WI38 (cell line): ENCODE measurements at regions not wholly inside any gene's neighbourhood (a gene's known extent, or its start where the extent isn't known, plus 50 kb on each side); places are given as distances from the start of the nearest gene placed in this dataset.
"Not testable (repeated sequence)": the region's sequence is repeated elsewhere in the genome, so short reads cannot be mapped to it uniquely, and the experiment has no call there.

Experiments used
- H3K4me3 ChIP-seq: 2 replicates; pipeline ENCODE4 v1.5.1; 2011; ENCODE audit warnings: low read depth, mild to moderate bottlenecking, control low read depth, low read length
- CTCF ChIP-seq: IDR thresholded peaks from 2 replicates; pipeline ENCODE4 v1.5.1; 2012; ENCODE audit warnings: low read depth, mild to moderate bottlenecking, control low read depth, low read length

- TF ChIP-seq CTCF: no peak
Observed at GRCh38 chr21:28568692-28569091, 424.0 kb downstream of the LTN1 start.

GRCh38 chr21:28563933-28564332 is 428.7 kb downstream of the LTN1 start:
- H3K4me3 ChIP-seq: not testable (repeated sequence)

More at GRCh38 chr21:28568692-28569091, 424.0 kb downstream of the LTN1 start:
- no peak overlapping the region for H3K4me3 ChIP-seq

- H3K4me3 ChIP-seq: no peak overlapping the region
- TF ChIP-seq CTCF: no peak
Observed at GRCh38 chr21:28561772-28562171, 430.9 kb downstream of the LTN1 start.

GRCh38 chr21:28554660-28555475 is 437.8 kb downstream of the LTN1 start:
- no peak for TF ChIP-seq CTCF
- H3K4me3 ChIP-seq: no peak overlapping the region

GRCh38 chr21:28550057-28550825 is 442.4 kb downstream of the LTN1 start:
- TF ChIP-seq CTCF: no peak
- no peak overlapping the region for H3K4me3 ChIP-seq

GRCh38 chr21:28548291-28548690 is 444.4 kb downstream of the LTN1 start:
- TF ChIP-seq CTCF: no peak
- H3K4me3 ChIP-seq: no peak overlapping the region

GRCh38 chr21:28547766-28548165 is 444.9 kb downstream of the LTN1 start:
- no peak for TF ChIP-seq CTCF
- H3K4me3 ChIP-seq: no peak overlapping the region
